SK-MEL-5 (cell line): ENCODE measurements at regions not wholly inside any gene's neighbourhood (a gene's known extent, or its start where the extent isn't known, plus 50 kb on each side); places are given as distances from the start of the nearest gene placed in this dataset.

ENCODE experiments used
- DNase-seq: peaks from one replicate; pipeline ENCODE4 v3.0.0-alpha.2; 2016; ENCODE audit warnings: low read depth, low spot score
- in situ Hi-C: cut with HindIII; loops from 2 replicates; pipeline ENCODE4 v1.10.0; 2016; ENCODE audit warnings: low sequenced_read_pairs, high pct_unique_total_duplicates, low pct_unique_long_range_greater_than_20kb

GRCh38 chr2:139230881-139231280 lies 450.7 kb upstream of the NXPH2 start:
- in situ Hi-C loops = no loop called here
- no peak for DNase-seq

GRCh38 chr2:139228276-139228675 lies 448.1 kb upstream of the NXPH2 start:
- DNase-seq = no peak
- in situ Hi-C loops = no loop called here

GRCh38 chr2:139225961-139226360 lies 445.8 kb upstream of the NXPH2 start:
- in situ Hi-C loops = no loop called here
- no peak for DNase-seq

- in situ Hi-C loops = no loop called here
- DNase-seq = no peak
These were observed 438.0 kb upstream of the NXPH2 start for GRCh38 chr2:139218181-139218580.

GRCh38 chr2:139217641-139218040 lies 437.5 kb upstream of the NXPH2 start:
- in situ Hi-C loops = no loop called here
- no peak for DNase-seq

- no peak for DNase-seq
- in situ Hi-C loops = no loop called here
These were observed 436.2 kb upstream of the NXPH2 start for GRCh38 chr2:139216435-139216834.

- in situ Hi-C loops = no loop called here
- DNase-seq = no peak
These were observed 434.6 kb upstream of the NXPH2 start for GRCh38 chr2:139214801-139215200.

- in situ Hi-C loops = no loop called here
- DNase-seq = no peak
These were observed 429.4 kb upstream of the NXPH2 start for GRCh38 chr2:139209586-139209985.

- no peak for DNase-seq
These were observed 421.3 kb upstream of the NXPH2 start for GRCh38 chr2:139201516-139201915.

GRCh38 chr2:139196754-139197153 lies 416.6 kb upstream of the NXPH2 start:
- in situ Hi-C loops = no loop called here

More at GRCh38 chr2:139201516-139201915, 421.3 kb upstream of the NXPH2 start:
- in situ Hi-C loops = no loop called here

GRCh38 chr2:139194546-139194945 lies 414.4 kb upstream of the NXPH2 start:
- in situ Hi-C loops = no loop called here
- DNase-seq = no peak

More at GRCh38 chr2:139196754-139197153, 416.6 kb upstream of the NXPH2 start:
- DNase-seq = no peak

- no peak for DNase-seq
- in situ Hi-C loops = no loop called here
These were observed 396.9 kb upstream of the NXPH2 start for GRCh38 chr2:139177041-139177440.

- DNase-seq = no peak
- in situ Hi-C loops = no loop called here
These were observed 395.3 kb upstream of the NXPH2 start for GRCh38 chr2:139175510-139175909.

- no peak for DNase-seq
- in situ Hi-C loops = no loop called here
These were observed 390.2 kb upstream of the NXPH2 start for GRCh38 chr2:139170406-139170805.

GRCh38 chr2:139165601-139166000 lies 385.4 kb upstream of the NXPH2 start:
- no peak for DNase-seq
- in situ Hi-C loops = no loop called here

GRCh38 chr2:139165041-139165440 lies 384.9 kb upstream of the NXPH2 start:
- in situ Hi-C loops = no loop called here
- DNase-seq = no peak

GRCh38 chr2:139162957-139163356 lies 382.8 kb upstream of the NXPH2 start:
- in situ Hi-C loops = no loop called here

GRCh38 chr2:139162456-139162855 lies 382.3 kb upstream of the NXPH2 start:
- in situ Hi-C loops = no loop called here
- DNase-seq = no peak

More at GRCh38 chr2:139162957-139163356, 382.8 kb upstream of the NXPH2 start:
- no peak for DNase-seq

GRCh38 chr2:139160836-139161235 lies 380.6 kb upstream of the NXPH2 start:
- no peak for DNase-seq
- in situ Hi-C loops = no loop called here

GRCh38 chr2:139159177-139159576 lies 379.0 kb upstream of the NXPH2 start:
- in situ Hi-C loops = no loop called here
- no peak for DNase-seq
